ENCODE measurements at regions not wholly inside any gene's neighbourhood (a gene's known extent, or its start where the extent isn't known, plus 50 kb on each side); places are given as distances from the start of the nearest gene placed in this dataset.
"Not testable (repeated sequence)": the region's sequence is repeated elsewhere in the genome, so short reads cannot be mapped to it uniquely, and the experiment has no call there.

GRCh38 chrX:87961471-87961870 is 443.9 kb downstream of the KLHL4 start:
- no peaks in the 10 kb centered on the region for H3K9me3 ChIP-seq (ENCODE audit: control insufficient read depth, low read length)
- WGBS = 67% methylated on average over 4 of the region's 4 CpGs
- no peaks in the 10 kb centered on the region for H3K27me3 ChIP-seq (ENCODE audit: control insufficient read depth, insufficient read depth)
- intact Hi-C loops (cut with DNase I) = no loop called here
- no peak overlapping the region for H3K27ac ChIP-seq (ENCODE audit: low read length)
- ATAC-seq = no peak
- no peak overlapping the region for H3K4me3 ChIP-seq (ENCODE audit: low read length)
- H3K4me1 ChIP-seq (ENCODE audit: control insufficient read depth, insufficient read depth, low read length) = no peaks in the 10 kb centered on the region
- DNase-seq = no peak

- Histone ChIP-seq H3K27me3 (ENCODE audit: control insufficient read depth, insufficient read depth) (no peaks in the 10 kb centered on the region), H3K4me3 (ENCODE audit: low read length) (no peak overlapping the region), H3K9me3 (ENCODE audit: control insufficient read depth, low read length) (no peaks in the 10 kb centered on the region), H3K27ac (ENCODE audit: low read length) (no peak overlapping the region), H3K4me1 (ENCODE audit: control insufficient read depth, insufficient read depth, low read length) (no peaks in the 10 kb centered on the region)
- ATAC-seq (no peak), DNase-seq (no peak)
- intact Hi-C loops (cut with DNase I) = no loop called here
- WGBS = over 99% methylated on average over 2 of the region's 2 CpGs
Observed at GRCh38 chrX:87968118-87968517, 450.5 kb downstream of the KLHL4 start.

- H3K4me1 ChIP-seq (ENCODE audit: control insufficient read depth, insufficient read depth, low read length); intact Hi-C loops (cut with DNase I); H3K4me3 ChIP-seq (ENCODE audit: low read length); ATAC-seq; H3K27me3 ChIP-seq (ENCODE audit: control insufficient read depth, insufficient read depth); H3K27ac ChIP-seq (ENCODE audit: low read length); H3K9me3 ChIP-seq (ENCODE audit: control insufficient read depth, low read length): not testable (repeated sequence)
- DNase-seq = peak in 1 of 3 donors; percentile 4
- 16% methylated on average over 6 of the region's 6 CpGs for WGBS
Observed at GRCh38 chrX:87972121-87972520, 454.5 kb downstream of the KLHL4 start.

GRCh38 chrX:87975365-87975764 is 457.8 kb downstream of the KLHL4 start:
- H3K9me3 ChIP-seq (ENCODE audit: control insufficient read depth, low read length) = no peaks in the 10 kb centered on the region
- DNase-seq (no peak), ATAC-seq (no peak)
- WGBS = 98% methylated on average over 1 of the region's 1 CpG
- intact Hi-C loops (cut with DNase I) = no loop called here
- H3K27ac ChIP-seq (ENCODE audit: low read length) = no peak overlapping the region
- H3K4me3 ChIP-seq (ENCODE audit: low read length) = no peak overlapping the region
- no peaks in the 10 kb centered on the region for H3K27me3 ChIP-seq (ENCODE audit: control insufficient read depth, insufficient read depth)
- H3K4me1 ChIP-seq (ENCODE audit: control insufficient read depth, insufficient read depth, low read length) = no peaks in the 10 kb centered on the region

GRCh38 chrX:88007873-88008272 is 490.3 kb downstream of the KLHL4 start:
- H3K4me1 ChIP-seq (ENCODE audit: control insufficient read depth, insufficient read depth, low read length) = not testable (repeated sequence)
- WGBS = 92% methylated on average over 3 of the region's 3 CpGs

GRCh38 chrX:88024022-88024421 is 506.4 kb downstream of the KLHL4 start:
- WGBS = 83% methylated on average over 3 of the region's 3 CpGs

More at GRCh38 chrX:88007873-88008272, 490.3 kb downstream of the KLHL4 start:
- ATAC-seq; H3K27ac ChIP-seq (ENCODE audit: low read length); DNase-seq; H3K9me3 ChIP-seq (ENCODE audit: control insufficient read depth, low read length); intact Hi-C loops (cut with DNase I); H3K4me3 ChIP-seq (ENCODE audit: low read length); H3K27me3 ChIP-seq (ENCODE audit: control insufficient read depth, insufficient read depth): not testable (repeated sequence)

GRCh38 chrX:88072339-88073030 is 554.9 kb downstream of the KLHL4 start:
- no peak overlapping the region for H3K4me3 ChIP-seq (ENCODE audit: low read length)
- intact Hi-C loops (cut with DNase I) = loop anchor here in 1 of 4 donors (5.0 kb wide), 1 partner anchor 745 kb away; no protein-coding TSS in a partner anchor
- H3K27me3 ChIP-seq (ENCODE audit: control insufficient read depth, insufficient read depth) = no peaks in the 10 kb centered on the region
- WGBS = 88% methylated on average over 2 of the region's 2 CpGs
- DNase-seq = no peak
- H3K4me1 ChIP-seq (ENCODE audit: control insufficient read depth, insufficient read depth, low read length) = no peaks in the 10 kb centered on the region
- no peaks in the 10 kb centered on the region for H3K9me3 ChIP-seq (ENCODE audit: control insufficient read depth, low read length)
- H3K27ac ChIP-seq (ENCODE audit: low read length) = no peak overlapping the region
- ATAC-seq = no peak

More at GRCh38 chrX:88024022-88024421, 506.4 kb downstream of the KLHL4 start:
- Histone ChIP-seq H3K27me3 (ENCODE audit: control insufficient read depth, insufficient read depth) (no peaks in the 10 kb centered on the region), H3K4me3 (ENCODE audit: low read length) (no peak overlapping the region), H3K27ac (ENCODE audit: low read length) (no peak overlapping the region), H3K9me3 (ENCODE audit: control insufficient read depth, low read length) (no peaks in the 10 kb centered on the region), H3K4me1 (ENCODE audit: control insufficient read depth, insufficient read depth, low read length) (no peaks in the 10 kb centered on the region)
- DNase-seq = no peak
- intact Hi-C loops (cut with DNase I) = no loop called here
- ATAC-seq = no peak

- ATAC-seq = no peak
- 10% methylated on average over 2 of the region's 2 CpGs for WGBS
- intact Hi-C loops (cut with DNase I) = no loop called here
- no peak for DNase-seq
- H3K4me1 ChIP-seq (ENCODE audit: control insufficient read depth, insufficient read depth, low read length) = no peaks in the 10 kb centered on the region
- H3K9me3 ChIP-seq (ENCODE audit: control insufficient read depth, low read length) = no peaks in the 10 kb centered on the region
- no peak overlapping the region for H3K4me3 ChIP-seq (ENCODE audit: low read length)
- no peaks in the 10 kb centered on the region for H3K27me3 ChIP-seq (ENCODE audit: control insufficient read depth, insufficient read depth)
- no peak overlapping the region for H3K27ac ChIP-seq (ENCODE audit: low read length)
Observed at GRCh38 chrX:88101968-88102367, 584.4 kb downstream of the KLHL4 start.

GRCh38 chrX:88135735-88136134 is 611.3 kb upstream of the CPXCR1 start:
- no peak overlapping the region for H3K27ac ChIP-seq (ENCODE audit: low read length)
- intact Hi-C loops (cut with DNase I) = no loop called here
- WGBS = 24% methylated on average over 3 of the region's 3 CpGs

GRCh38 chrX:88136328-88136727 is 610.7 kb upstream of the CPXCR1 start:
- 62% methylated on average over 3 of the region's 3 CpGs for WGBS
- H3K27me3 ChIP-seq (ENCODE audit: control insufficient read depth, insufficient read depth) = no peaks in the 10 kb centered on the region
- DNase-seq = no peak

More at GRCh38 chrX:88135735-88136134, 611.3 kb upstream of the CPXCR1 start:
- H3K4me3 ChIP-seq (ENCODE audit: low read length) = no peak overlapping the region
- no peaks in the 10 kb centered on the region for H3K27me3 ChIP-seq (ENCODE audit: control insufficient read depth, insufficient read depth)
- no peak for DNase-seq
- ATAC-seq = no peak
- no peaks in the 10 kb centered on the region for H3K9me3 ChIP-seq (ENCODE audit: control insufficient read depth, low read length)
- no peaks in the 10 kb centered on the region for H3K4me1 ChIP-seq (ENCODE audit: control insufficient read depth, insufficient read depth, low read length)

GRCh38 chrX:88146577-88146976 is 600.4 kb upstream of the CPXCR1 start:
- intact Hi-C loops (cut with DNase I) = no loop called here
- ATAC-seq (no peak), DNase-seq (no peak)
- H3K9me3 ChIP-seq (ENCODE audit: control insufficient read depth, low read length) = no peaks in the 10 kb centered on the region
- no peaks in the 10 kb centered on the region for H3K27me3 ChIP-seq (ENCODE audit: control insufficient read depth, insufficient read depth)
- no peak overlapping the region for H3K27ac ChIP-seq (ENCODE audit: low read length)
- H3K4me1 ChIP-seq (ENCODE audit: control insufficient read depth, insufficient read depth, low read length) = no peaks in the 10 kb centered on the region
- WGBS = 96% methylated on average over 1 of the region's 1 CpG
- H3K4me3 ChIP-seq (ENCODE audit: low read length) = no peak overlapping the region

More at GRCh38 chrX:88136328-88136727, 610.7 kb upstream of the CPXCR1 start:
- Histone ChIP-seq H3K9me3 (ENCODE audit: control insufficient read depth, low read length) (no peaks in the 10 kb centered on the region), H3K4me1 (ENCODE audit: control insufficient read depth, insufficient read depth, low read length) (no peaks in the 10 kb centered on the region), H3K4me3 (ENCODE audit: low read length) (no peak overlapping the region), H3K27ac (ENCODE audit: low read length) (no peak overlapping the region)
- no peak for ATAC-seq
- intact Hi-C loops (cut with DNase I) = no loop called here

GRCh38 chrX:88170553-88170952 is 576.5 kb upstream of the CPXCR1 start:
- ATAC-seq (no peak), DNase-seq (no peak)
- no peak overlapping the region for H3K27ac ChIP-seq (ENCODE audit: low read length)
- no peak overlapping the region for H3K4me3 ChIP-seq (ENCODE audit: low read length)
- intact Hi-C loops (cut with DNase I) = no loop called here
- no peaks in the 10 kb centered on the region for H3K27me3 ChIP-seq (ENCODE audit: control insufficient read depth, insufficient read depth)
- no peaks in the 10 kb centered on the region for H3K9me3 ChIP-seq (ENCODE audit: control insufficient read depth, low read length)
- WGBS = 62% methylated on average over 3 of the region's 3 CpGs
- no peaks in the 10 kb centered on the region for H3K4me1 ChIP-seq (ENCODE audit: control insufficient read depth, insufficient read depth, low read length)
